ENCODE measurements at regions not wholly inside any gene's neighbourhood (a gene's known extent, or its start where the extent isn't known, plus 50 kb on each side); places are given as distances from the start of the nearest gene placed in this dataset.

GRCh38 chr5:5633579-5633978 lies 211.1 kb downstream of the ICE1 start:
- TF ChIP-seq CTCF (IDR thresholded peaks at IDR 0.05) (no peak), POLR2A (IDR thresholded peaks at IDR 0.05) (no peak)
